Ishikawa (cell line): ENCODE measurements at regions not wholly inside any gene's neighbourhood (a gene's known extent, or its start where the extent isn't known, plus 50 kb on each side); places are given as distances from the start of the nearest gene placed in this dataset.

ENCODE experiments used
- CEBPB ChIP-seq: IDR thresholded peaks from 2 replicates; pipeline ENCODE4 v1.6.1; 2012
- EP300 ChIP-seq: IDR thresholded peaks from 2 replicates; pipeline ENCODE4 v1.6.1; 2012; ENCODE audit warnings: borderline replicate concordance
- RAD21 ChIP-seq: IDR thresholded peaks from 2 replicates; pipeline ENCODE4 v1.6.1; 2012; ENCODE audit warnings: low read depth
- TF ChIP-seq, protein P1 (sequence below): IDR thresholded peaks from 2 replicates; pipeline ENCODE4 v1.6.1; 2012; ENCODE audit warnings: low read depth, mild to moderate bottlenecking

DNA sequence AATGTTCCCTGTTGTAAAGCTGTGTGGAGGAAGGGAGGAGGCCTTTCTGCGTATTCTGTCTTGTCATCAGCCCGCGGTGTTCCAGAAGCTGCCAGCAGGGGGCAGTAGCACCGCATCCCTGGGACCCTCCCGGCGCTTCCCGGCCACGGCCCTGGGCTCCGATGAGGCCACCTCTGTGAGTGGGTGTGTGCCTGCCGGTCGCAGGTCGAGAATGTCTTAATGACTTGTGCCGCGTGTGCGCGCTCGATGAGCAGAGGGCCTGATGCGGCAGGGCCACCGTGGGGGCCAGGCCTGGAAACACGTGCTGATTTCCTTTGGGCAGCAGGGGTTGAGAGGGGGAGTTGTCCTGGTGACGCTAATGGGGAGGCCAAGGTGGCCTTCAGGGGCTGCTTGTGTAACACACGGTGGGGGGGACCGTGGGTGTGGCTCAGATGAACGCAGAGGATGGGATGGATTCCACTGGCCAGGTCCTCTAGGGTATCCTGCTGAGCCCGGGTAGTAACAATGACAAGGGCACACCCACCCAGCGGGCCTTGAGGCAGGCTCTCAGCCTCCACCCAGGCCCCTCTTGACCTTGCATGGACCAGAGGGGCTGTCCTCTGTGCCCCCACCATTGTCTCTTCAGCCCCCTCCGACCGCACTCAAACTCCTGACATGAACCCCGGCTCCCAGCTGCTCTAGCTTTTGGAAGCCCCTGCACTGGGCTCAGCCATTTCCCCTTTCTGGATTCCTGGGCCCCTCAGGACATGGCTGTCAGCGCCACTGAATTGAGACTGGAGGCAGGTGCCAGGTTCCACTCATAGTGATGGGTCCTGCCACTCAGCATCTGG lies 135.9 kb upstream of the PODXL start:
- TF ChIP-seq RAD21 = peak; percentile 79
- no peak for TF ChIP-seq CEBPB
- TF ChIP-seq, protein P1, sequence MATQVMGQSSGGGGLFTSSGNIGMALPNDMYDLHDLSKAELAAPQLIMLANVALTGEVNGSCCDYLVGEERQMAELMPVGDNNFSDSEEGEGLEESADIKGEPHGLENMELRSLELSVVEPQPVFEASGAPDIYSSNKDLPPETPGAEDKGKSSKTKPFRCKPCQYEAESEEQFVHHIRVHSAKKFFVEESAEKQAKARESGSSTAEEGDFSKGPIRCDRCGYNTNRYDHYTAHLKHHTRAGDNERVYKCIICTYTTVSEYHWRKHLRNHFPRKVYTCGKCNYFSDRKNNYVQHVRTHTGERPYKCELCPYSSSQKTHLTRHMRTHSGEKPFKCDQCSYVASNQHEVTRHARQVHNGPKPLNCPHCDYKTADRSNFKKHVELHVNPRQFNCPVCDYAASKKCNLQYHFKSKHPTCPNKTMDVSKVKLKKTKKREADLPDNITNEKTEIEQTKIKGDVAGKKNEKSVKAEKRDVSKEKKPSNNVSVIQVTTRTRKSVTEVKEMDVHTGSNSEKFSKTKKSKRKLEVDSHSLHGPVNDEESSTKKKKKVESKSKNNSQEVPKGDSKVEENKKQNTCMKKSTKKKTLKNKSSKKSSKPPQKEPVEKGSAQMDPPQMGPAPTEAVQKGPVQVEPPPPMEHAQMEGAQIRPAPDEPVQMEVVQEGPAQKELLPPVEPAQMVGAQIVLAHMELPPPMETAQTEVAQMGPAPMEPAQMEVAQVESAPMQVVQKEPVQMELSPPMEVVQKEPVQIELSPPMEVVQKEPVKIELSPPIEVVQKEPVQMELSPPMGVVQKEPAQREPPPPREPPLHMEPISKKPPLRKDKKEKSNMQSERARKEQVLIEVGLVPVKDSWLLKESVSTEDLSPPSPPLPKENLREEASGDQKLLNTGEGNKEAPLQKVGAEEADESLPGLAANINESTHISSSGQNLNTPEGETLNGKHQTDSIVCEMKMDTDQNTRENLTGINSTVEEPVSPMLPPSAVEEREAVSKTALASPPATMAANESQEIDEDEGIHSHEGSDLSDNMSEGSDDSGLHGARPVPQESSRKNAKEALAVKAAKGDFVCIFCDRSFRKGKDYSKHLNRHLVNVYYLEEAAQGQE = no peak
- no peak for TF ChIP-seq EP300
